ENCODE measurements at regions not wholly inside any gene's neighbourhood (a gene's known extent, or its start where the extent isn't known, plus 50 kb on each side); places are given as distances from the start of the nearest gene placed in this dataset.

DNA sequence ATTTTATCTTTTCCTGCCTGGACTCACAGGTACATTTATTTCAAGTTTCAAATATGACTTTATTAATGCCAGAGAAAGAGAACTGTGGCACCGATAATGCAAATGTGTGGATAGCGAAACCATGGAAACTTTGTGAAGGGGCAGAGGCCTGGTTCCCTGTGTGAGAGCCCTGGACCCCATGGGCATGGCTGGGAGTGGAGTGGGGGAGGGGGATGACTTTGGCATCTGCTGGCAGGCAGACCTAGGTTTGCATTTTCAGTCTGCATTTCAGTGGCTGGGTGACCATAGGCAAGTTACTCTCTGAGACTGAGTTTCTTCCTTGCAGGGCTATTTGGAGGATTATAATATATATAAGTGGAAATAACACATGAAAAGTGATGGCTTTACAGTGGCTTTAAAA is 163.8 kb upstream of the TMTC4 start:
- Histone ChIP-seq H3K4me2 (ENCODE audit: low read length) (no peak overlapping the region), H3K79me2 (ENCODE audit: insufficient read depth, low read length) (no peaks in the 10 kb centered on the region), H3K9ac (ENCODE audit: low read length) (no peak overlapping the region), H4K20me1 (ENCODE audit: insufficient read depth) (no peaks in the 10 kb centered on the region), H3K36me3 (ENCODE audit: control insufficient read depth in 1 of 2, insufficient read depth in 2 of 2, low read length in 2 of 2) (no peaks in the 10 kb centered on the region), H3K9me3 (ENCODE audit: control insufficient read depth in 1 of 2, insufficient read depth in 1 of 2, low read depth in 1 of 2, low read length in 2 of 2) (no peaks in the 10 kb centered on the region), H3K27me3 (ENCODE audit: insufficient read depth, low read length) (peaks cover 8% of the 10 kb centered on the region), H3K4me3 (replicated peaks in 1 of 2; ENCODE audit: low read depth in 1 of 2, low read length in 2 of 2) (no peak overlapping the region), H2AFZ (ENCODE audit: low read depth, low read length, poor library complexity, severe bottlenecking) (no peak overlapping the region), H3K4me1 (ENCODE audit: control insufficient read depth in 1 of 2, insufficient read depth in 2 of 2, low read length in 2 of 2) (no peaks in the 10 kb centered on the region), H3K9me2 (ENCODE audit: insufficient read depth) (no peaks in the 10 kb centered on the region), H3K27ac (ENCODE audit: low read depth, low read length) (no peak overlapping the region)
- no peak for TF ChIP-seq SRF (IDR thresholded peaks at IDR 0.05; ENCODE audit: low read depth)
- TF ChIP-seq RAD21 (IDR thresholded peaks at IDR 0.05; ENCODE audit: low read depth) = no peak
- TF ChIP-seq ELF1 (IDR thresholded peaks at IDR 0.05; ENCODE audit: borderline replicate concordance, low read depth) = no peak
- no peak for TF ChIP-seq EZH2phosphoT487 (IDR thresholded peaks at IDR 0.05; ENCODE audit: borderline replicate concordance)
- TF ChIP-seq, protein P1, sequence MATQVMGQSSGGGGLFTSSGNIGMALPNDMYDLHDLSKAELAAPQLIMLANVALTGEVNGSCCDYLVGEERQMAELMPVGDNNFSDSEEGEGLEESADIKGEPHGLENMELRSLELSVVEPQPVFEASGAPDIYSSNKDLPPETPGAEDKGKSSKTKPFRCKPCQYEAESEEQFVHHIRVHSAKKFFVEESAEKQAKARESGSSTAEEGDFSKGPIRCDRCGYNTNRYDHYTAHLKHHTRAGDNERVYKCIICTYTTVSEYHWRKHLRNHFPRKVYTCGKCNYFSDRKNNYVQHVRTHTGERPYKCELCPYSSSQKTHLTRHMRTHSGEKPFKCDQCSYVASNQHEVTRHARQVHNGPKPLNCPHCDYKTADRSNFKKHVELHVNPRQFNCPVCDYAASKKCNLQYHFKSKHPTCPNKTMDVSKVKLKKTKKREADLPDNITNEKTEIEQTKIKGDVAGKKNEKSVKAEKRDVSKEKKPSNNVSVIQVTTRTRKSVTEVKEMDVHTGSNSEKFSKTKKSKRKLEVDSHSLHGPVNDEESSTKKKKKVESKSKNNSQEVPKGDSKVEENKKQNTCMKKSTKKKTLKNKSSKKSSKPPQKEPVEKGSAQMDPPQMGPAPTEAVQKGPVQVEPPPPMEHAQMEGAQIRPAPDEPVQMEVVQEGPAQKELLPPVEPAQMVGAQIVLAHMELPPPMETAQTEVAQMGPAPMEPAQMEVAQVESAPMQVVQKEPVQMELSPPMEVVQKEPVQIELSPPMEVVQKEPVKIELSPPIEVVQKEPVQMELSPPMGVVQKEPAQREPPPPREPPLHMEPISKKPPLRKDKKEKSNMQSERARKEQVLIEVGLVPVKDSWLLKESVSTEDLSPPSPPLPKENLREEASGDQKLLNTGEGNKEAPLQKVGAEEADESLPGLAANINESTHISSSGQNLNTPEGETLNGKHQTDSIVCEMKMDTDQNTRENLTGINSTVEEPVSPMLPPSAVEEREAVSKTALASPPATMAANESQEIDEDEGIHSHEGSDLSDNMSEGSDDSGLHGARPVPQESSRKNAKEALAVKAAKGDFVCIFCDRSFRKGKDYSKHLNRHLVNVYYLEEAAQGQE (IDR thresholded peaks at IDR 0.05; ENCODE audit: low read depth) = no peak
- no peak for TF ChIP-seq ZBTB33 (IDR thresholded peaks at IDR 0.05; ENCODE audit: extremely low read depth, insufficient replicate concordance, low read length)
- TF ChIP-seq FOSL1 (IDR thresholded peaks at IDR 0.05; ENCODE audit: low read depth) = no peak
- no peak for TF ChIP-seq EGR1 (IDR thresholded peaks at IDR 0.05; ENCODE audit: low read depth)
- TF ChIP-seq YY1 (IDR thresholded peaks at IDR 0.05; ENCODE audit: extremely low read depth, insufficient replicate concordance, low read depth, low read length) = no peak
- TF ChIP-seq POLR2AphosphoS5 (IDR thresholded peaks at IDR 0.05; ENCODE audit: low read depth, low read length) = no peak
- TF ChIP-seq, protein P2, sequence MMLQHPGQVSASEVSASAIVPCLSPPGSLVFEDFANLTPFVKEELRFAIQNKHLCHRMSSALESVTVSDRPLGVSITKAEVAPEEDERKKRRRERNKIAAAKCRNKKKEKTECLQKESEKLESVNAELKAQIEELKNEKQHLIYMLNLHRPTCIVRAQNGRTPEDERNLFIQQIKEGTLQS (IDR thresholded peaks at IDR 0.05) = no peak
- TF ChIP-seq POLR2A (IDR thresholded peaks at IDR 0.05; ENCODE audit: borderline replicate concordance, extremely low read depth, insufficient read depth, insufficient read length) = no peak
- TF ChIP-seq ZNF274 (IDR thresholded peaks at IDR 0.05; ENCODE audit: low read depth, low read length) = no peak
- TF ChIP-seq ZFX (IDR thresholded peaks at IDR 0.05) = no peak
- POLR2A ChIA-PET = no interaction called here
- BruUV-seq (replicated peaks) = no TSS peak
- DNase-seq (ENCODE audit: low read depth, low spot score) (no peak), ATAC-seq (no peak)
- RAD21 ChIA-PET (ENCODE audit: low non-redundant PET in 1 of 2, low total read pairs in 2 of 2, uncharacterized antibody in 2 of 2, unreplicated experiment in 2 of 2) = no interaction called here
- intact Hi-C loops (cut with micrococcal nuclease) = no loop called here
- CTCF ChIA-PET = no interaction called here

Data from HCT116 (cell line).